HK-2 (cell line): ENCODE measurements at regions not wholly inside any gene's neighbourhood (a gene's known extent, or its start where the extent isn't known, plus 50 kb on each side); places are given as distances from the start of the nearest gene placed in this dataset.
A peak's percentile ranks its signal among the peaks of the same experiment; 100 is the strongest.

Experiments
- DNase-seq: peaks from one replicate; pipeline ENCODE4 v3.0.0-alpha.2; 2018; ENCODE audit not compliant: unreplicated experiment

GRCh38 chr5:148913493-148913892 is 87.1 kb downstream of the ADRB2 start:
- no peak for DNase-seq

- peak; percentile 55 for DNase-seq
These were observed 87.6 kb downstream of the ADRB2 start for GRCh38 chr5:148913985-148914431.

GRCh38 chr5:148915224-148915817 is 88.9 kb downstream of the ADRB2 start:
- no peak for DNase-seq

- no peak for DNase-seq
These were observed 94.4 kb downstream of the ADRB2 start for GRCh38 chr5:148920646-148921288.

- DNase-seq: no peak
These were observed 94.9 kb downstream of the ADRB2 start for GRCh38 chr5:148921350-148921749.

- DNase-seq: no peak
These were observed 96.2 kb downstream of the ADRB2 start for GRCh38 chr5:148922606-148923005.

- DNase-seq: no peak
These were observed 96.6 kb downstream of the ADRB2 start for GRCh38 chr5:148923023-148923422.

GRCh38 chr5:148924817-148925216 is 98.4 kb downstream of the ADRB2 start:
- no peak for DNase-seq

GRCh38 chr5:148926207-148926606 is 99.8 kb downstream of the ADRB2 start:
- no peak for DNase-seq

- no peak for DNase-seq
These were observed 101.0 kb downstream of the ADRB2 start for GRCh38 chr5:148927307-148927946.

- no peak for DNase-seq
These were observed 101.7 kb downstream of the ADRB2 start for GRCh38 chr5:148928141-148928540.

GRCh38 chr5:148931453-148932057 is 105.1 kb downstream of the ADRB2 start:
- no peak for DNase-seq

GRCh38 chr5:148932355-148932935 is 106.0 kb downstream of the ADRB2 start:
- no peak for DNase-seq

GRCh38 chr5:148933903-148934432 is 107.6 kb downstream of the ADRB2 start:
- no peak for DNase-seq

GRCh38 chr5:148934895-148935400 is 108.5 kb downstream of the ADRB2 start:
- DNase-seq: no peak

- DNase-seq: no peak
These were observed 110.8 kb downstream of the ADRB2 start for GRCh38 chr5:148937239-148937638.

- no peak for DNase-seq
These were observed 111.6 kb downstream of the ADRB2 start for GRCh38 chr5:148937830-148938521.

GRCh38 chr5:148938522-148938882 is 112.1 kb downstream of the ADRB2 start:
- no peak for DNase-seq

GRCh38 chr5:148939676-148940075 is 113.3 kb downstream of the ADRB2 start:
- DNase-seq: no peak

GRCh38 chr5:148941810-148942209 is 115.4 kb downstream of the ADRB2 start:
- no peak for DNase-seq

GRCh38 chr5:148949841-148950470 is 112.9 kb downstream of the SH3TC2 start:
- no peak for DNase-seq
